HEK293 (cell line): ENCODE measurements at regions not wholly inside any gene's neighbourhood (a gene's known extent, or its start where the extent isn't known, plus 50 kb on each side); places are given as distances from the start of the nearest gene placed in this dataset.

ENCODE experiments used
- CTCF ChIA-PET: fragments of 350-600 bp; formaldehyde crosslinking; extraction: SDS; loops from one replicate; lab custom pipeline; 2021; ENCODE audit warnings: antibody characterized with exemption; lab: Yijun Ruan, JAX
- POLR2A ChIA-PET: fragments of 300-600 bp; formaldehyde crosslinking; extraction: SDS; loops from one replicate; lab custom pipeline; 2020; ENCODE audit warnings: antibody characterized with exemption, inconsistent platforms; lab: Yijun Ruan, JAX
- H3K27ac ChIP-seq: fragments of 200-500 bp; sonication (Bioruptor generic); 2 replicates; pipeline ENCODE4 v1.5.1; 2014; ENCODE audit warnings: low read depth, low read length, control low read depth, inconsistent platforms; ENCODE audit errors: extremely low read depth
- H3K36me3 ChIP-seq, 2 experiments: fragments of 200-500 bp in 1 of 2; sonication (Bioruptor generic) in 1 of 2; 1 replicate in 1 of 2; 2 replicates in 1 of 2; pipeline ENCODE4 v1.5.1; 2014 to 2017; ENCODE audit warnings: inconsistent platforms in 2 of 2, low read length in 2 of 2; ENCODE audit not compliant: control insufficient read depth in 2 of 2, insufficient read depth in 1 of 2
- H3K4me1 ChIP-seq: fragments of 200-500 bp; sonication (Bioruptor generic); 2 replicates; pipeline ENCODE4 v1.5.1; 2014; ENCODE audit warnings: mild to moderate bottlenecking, low read length, inconsistent platforms; ENCODE audit not compliant: control insufficient read depth, insufficient read depth
- H3K4me3 ChIP-seq: 2 replicates; pipeline ENCODE4 v1.5.1; 2011; ENCODE audit warnings: low read depth, mild to moderate bottlenecking, control low read depth, low read length, moderate library complexity
- H3K9me3 ChIP-seq: fragments of 200-500 bp; sonication (Bioruptor generic); 2 replicates; pipeline ENCODE4 v1.5.1; 2014; ENCODE audit warnings: low read depth, low read length, inconsistent platforms; ENCODE audit not compliant: control insufficient read depth, insufficient read depth
- FEZF1 ChIP-seq: fragments of 450-650 bp; formaldehyde crosslinking; IDR thresholded peaks from 2 replicates; pipeline ENCODE4 v1.5.1; 2016; ENCODE audit warnings: missing biosample characterization, missing genetic modification characterization
- GLIS2 ChIP-seq: fragments of 450-650 bp; formaldehyde crosslinking; IDR thresholded peaks from 2 replicates; pipeline ENCODE4 v1.5.1; 2016; ENCODE audit warnings: missing biosample characterization, missing genetic modification characterization
- KLF10 ChIP-seq: fragments of 450-650 bp; IDR thresholded peaks from 2 replicates; pipeline ENCODE4 v1.5.1; 2018; ENCODE audit warnings: missing biosample characterization, mild to moderate bottlenecking, missing genetic modification characterization
- MZF1 ChIP-seq: fragments of 450-650 bp; formaldehyde crosslinking; IDR thresholded peaks from 2 replicates; pipeline ENCODE4 v1.5.1; 2017; ENCODE audit warnings: missing biosample characterization, missing genetic modification characterization, borderline replicate concordance
- OVOL3 ChIP-seq: fragments of 450-650 bp; formaldehyde crosslinking; IDR thresholded peaks from 2 replicates; pipeline ENCODE4 v1.5.1; 2016; ENCODE audit warnings: missing biosample characterization, missing genetic modification characterization
- SP3 ChIP-seq: fragments of 450-650 bp; formaldehyde crosslinking; IDR thresholded peaks from 2 replicates; pipeline ENCODE4 v1.5.1; 2016; ENCODE audit warnings: missing biosample characterization, missing genetic modification characterization
- ZBTB17 ChIP-seq: fragments of 450-650 bp; formaldehyde crosslinking; IDR thresholded peaks from 2 replicates; pipeline ENCODE4 v1.5.1; 2016; ENCODE audit warnings: missing biosample characterization, missing genetic modification characterization
- ZEB2 ChIP-seq: fragments of 450-650 bp; formaldehyde crosslinking; IDR thresholded peaks from 2 replicates; pipeline ENCODE4 v1.5.1; 2016; ENCODE audit warnings: missing biosample characterization, missing genetic modification characterization
- ZNF155 ChIP-seq: fragments of 450-650 bp; formaldehyde crosslinking; IDR thresholded peaks from 2 replicates; pipeline ENCODE4 v1.5.1; 2016; ENCODE audit warnings: missing biosample characterization, missing genetic modification characterization
- ZNF175 ChIP-seq: fragments of 450-650 bp; formaldehyde crosslinking; IDR thresholded peaks from 2 replicates; pipeline ENCODE4 v1.5.1; 2016; ENCODE audit warnings: missing biosample characterization, missing genetic modification characterization
- ZNF19 ChIP-seq: fragments of 450-650 bp; formaldehyde crosslinking; IDR thresholded peaks from 2 replicates; pipeline ENCODE4; 2016; ENCODE audit warnings: missing biosample characterization, missing genetic modification characterization, low read depth
- ZNF23 ChIP-seq: fragments of 450-650 bp; formaldehyde crosslinking; IDR thresholded peaks from 2 replicates; pipeline ENCODE4 v1.5.1; 2016; ENCODE audit warnings: missing biosample characterization, missing genetic modification characterization, borderline replicate concordance
- ZNF239 ChIP-seq: fragments of 450-650 bp; formaldehyde crosslinking; IDR thresholded peaks from 2 replicates; pipeline ENCODE4 v1.5.1; 2016; ENCODE audit warnings: missing biosample characterization, missing genetic modification characterization
- ZNF37A ChIP-seq: fragments of 450-650 bp; IDR thresholded peaks from 2 replicates; pipeline ENCODE4 v1.5.1; 2018; ENCODE audit warnings: missing biosample characterization, missing genetic modification characterization
- ZNF398 ChIP-seq: fragments of 450-650 bp; formaldehyde crosslinking; IDR thresholded peaks from 2 replicates; pipeline ENCODE4 v1.5.1; 2017; ENCODE audit warnings: missing biosample characterization, missing genetic modification characterization
- ZNF558 ChIP-seq: fragments of 450-650 bp; formaldehyde crosslinking; IDR thresholded peaks from 2 replicates; pipeline ENCODE4 v1.5.1; 2016; ENCODE audit warnings: missing biosample characterization, missing genetic modification characterization
- ZNF571 ChIP-seq: fragments of 450-650 bp; formaldehyde crosslinking; IDR thresholded peaks from 2 replicates; pipeline ENCODE4 v1.5.0; 2017; ENCODE audit warnings: missing biosample characterization, missing genetic modification characterization
- ZNF585B ChIP-seq: fragments of 450-650 bp; formaldehyde crosslinking; IDR thresholded peaks from 2 replicates; pipeline ENCODE4 v1.5.1; 2016; ENCODE audit warnings: missing biosample characterization, missing genetic modification characterization
- ZNF785 ChIP-seq: fragments of 450-650 bp; formaldehyde crosslinking; IDR thresholded peaks from 2 replicates; pipeline ENCODE4 v1.5.1; 2016; ENCODE audit warnings: missing biosample characterization, missing genetic modification characterization
- ZSCAN16 ChIP-seq: fragments of 450-650 bp; formaldehyde crosslinking; IDR thresholded peaks from 2 replicates; pipeline ENCODE4 v1.5.1; 2016; ENCODE audit warnings: missing biosample characterization, missing genetic modification characterization
- ZSCAN23 ChIP-seq: fragments of 450-650 bp; formaldehyde crosslinking; IDR thresholded peaks from 2 replicates; pipeline ENCODE4 v1.5.1; 2016; ENCODE audit warnings: missing biosample characterization, missing genetic modification characterization
- TF ChIP-seq, protein P1 (sequence below): fragments of 450-650 bp; formaldehyde crosslinking; IDR thresholded peaks from 2 replicates; pipeline ENCODE4 v1.5.1; 2016; ENCODE audit warnings: missing biosample characterization, missing genetic modification characterization
- TF ChIP-seq, protein P2 (sequence below): fragments of 450-650 bp; formaldehyde crosslinking; IDR thresholded peaks from 2 replicates; pipeline ENCODE4 v1.5.1; 2016; ENCODE audit warnings: missing biosample characterization, missing genetic modification characterization
- TF ChIP-seq, protein P3 (sequence below): fragments of 450-650 bp; formaldehyde crosslinking; IDR thresholded peaks from 2 replicates; pipeline ENCODE4 v1.5.1; 2017; ENCODE audit warnings: missing biosample characterization, missing genetic modification characterization
- TF ChIP-seq, protein P4 (sequence below): fragments of 450-650 bp; formaldehyde crosslinking; IDR thresholded peaks from 2 replicates; pipeline ENCODE4 v1.5.1; 2016; ENCODE audit warnings: missing biosample characterization, missing genetic modification characterization
- TF ChIP-seq, protein P5 (sequence below): fragments of 450-650 bp; formaldehyde crosslinking; IDR thresholded peaks from 2 replicates; pipeline ENCODE4 v1.5.1; 2016; ENCODE audit warnings: missing biosample characterization, missing genetic modification characterization
- TF ChIP-seq, protein P6 (sequence below): fragments of 450-650 bp; formaldehyde crosslinking; IDR thresholded peaks from 2 replicates; pipeline ENCODE4 v1.5.1; 2016; ENCODE audit warnings: missing biosample characterization, missing genetic modification characterization

DNA sequence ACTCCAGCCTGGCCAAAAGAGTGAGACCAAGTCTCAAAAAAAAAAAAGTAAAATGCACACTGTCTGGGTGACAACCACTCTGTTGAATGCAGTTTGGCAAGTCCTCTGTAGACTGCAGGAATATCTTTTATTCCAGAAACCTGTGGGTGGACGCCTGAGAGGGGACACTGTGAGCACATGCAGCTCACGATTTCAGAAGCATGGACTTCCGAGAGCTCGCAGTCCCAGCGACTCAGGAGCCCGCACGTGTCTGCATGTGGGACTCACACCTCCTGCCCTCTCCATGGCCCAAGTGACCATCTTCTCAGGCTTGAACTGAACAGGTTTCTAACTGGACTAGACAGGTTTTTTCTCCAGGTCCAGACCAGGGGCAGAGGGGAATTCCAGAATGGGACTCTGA, 388.6 kb upstream of the IRX2 start:
- CTCF ChIA-PET, result interaction anchor here (0.6 kb wide), 1 partner anchor 22 kb away, joined by 3 read pairs; no protein-coding TSS in a partner anchor
- POLR2A ChIA-PET, result no interaction called here
- TF ChIP-seq ZNF23 (no peak), ZNF239 (tag by site-specific recombination) (no peak), GLIS2 (tag by site-specific recombination) (no peak), ZNF19 (tag by site-specific recombination) (no peak), FEZF1 (tag by site-specific recombination) (no peak), OVOL3 (tag by site-specific recombination) (no peak), ZNF785 (no peak), ZNF155 (tag by site-specific recombination) (no peak), SP3 (tag by site-specific recombination) (no peak), ZNF585B (tag by site-specific recombination) (no peak), ZNF571 (tag by site-specific recombination) (no peak), MZF1 (tag by site-specific recombination) (no peak)
- TF ChIP-seq, protein P1, sequence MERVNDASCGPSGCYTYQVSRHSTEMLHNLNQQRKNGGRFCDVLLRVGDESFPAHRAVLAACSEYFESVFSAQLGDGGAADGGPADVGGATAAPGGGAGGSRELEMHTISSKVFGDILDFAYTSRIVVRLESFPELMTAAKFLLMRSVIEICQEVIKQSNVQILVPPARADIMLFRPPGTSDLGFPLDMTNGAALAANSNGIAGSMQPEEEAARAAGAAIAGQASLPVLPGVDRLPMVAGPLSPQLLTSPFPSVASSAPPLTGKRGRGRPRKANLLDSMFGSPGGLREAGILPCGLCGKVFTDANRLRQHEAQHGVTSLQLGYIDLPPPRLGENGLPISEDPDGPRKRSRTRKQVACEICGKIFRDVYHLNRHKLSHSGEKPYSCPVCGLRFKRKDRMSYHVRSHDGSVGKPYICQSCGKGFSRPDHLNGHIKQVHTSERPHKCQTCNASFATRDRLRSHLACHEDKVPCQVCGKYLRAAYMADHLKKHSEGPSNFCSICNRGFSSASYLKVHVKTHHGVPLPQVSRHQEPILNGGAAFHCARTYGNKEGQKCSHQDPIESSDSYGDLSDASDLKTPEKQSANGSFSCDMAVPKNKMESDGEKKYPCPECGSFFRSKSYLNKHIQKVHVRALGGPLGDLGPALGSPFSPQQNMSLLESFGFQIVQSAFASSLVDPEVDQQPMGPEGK (tag by site-specific recombination), result no peak
- TF ChIP-seq, protein P2, sequence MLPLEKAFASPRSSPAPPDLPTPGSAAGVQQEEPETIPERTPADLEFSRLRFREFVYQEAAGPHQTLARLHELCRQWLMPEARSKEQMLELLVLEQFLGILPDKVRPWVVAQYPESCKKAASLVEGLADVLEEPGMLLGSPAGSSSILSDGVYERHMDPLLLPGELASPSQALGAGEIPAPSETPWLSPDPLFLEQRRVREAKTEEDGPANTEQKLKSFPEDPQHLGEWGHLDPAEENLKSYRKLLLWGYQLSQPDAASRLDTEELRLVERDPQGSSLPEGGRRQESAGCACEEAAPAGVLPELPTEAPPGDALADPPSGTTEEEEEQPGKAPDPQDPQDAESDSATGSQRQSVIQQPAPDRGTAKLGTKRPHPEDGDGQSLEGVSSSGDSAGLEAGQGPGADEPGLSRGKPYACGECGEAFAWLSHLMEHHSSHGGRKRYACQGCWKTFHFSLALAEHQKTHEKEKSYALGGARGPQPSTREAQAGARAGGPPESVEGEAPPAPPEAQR (tag by site-specific recombination), result no peak
- Histone ChIP-seq H3K4me1 (no peaks in the 10 kb centered on the region), H3K27ac (no peak overlapping the region), H3K36me3 (no peaks in the 10 kb centered on the region), H3K9me3 (no peaks in the 10 kb centered on the region), H3K4me3 (no peak overlapping the region)

GRCh38 chr5:3139499-3139931, 388.0 kb upstream of the IRX2 start:
- POLR2A ChIA-PET, result no interaction called here
- TF ChIP-seq ZNF175 (tag by site-specific recombination), result no peak
- TF ChIP-seq, protein P3, sequence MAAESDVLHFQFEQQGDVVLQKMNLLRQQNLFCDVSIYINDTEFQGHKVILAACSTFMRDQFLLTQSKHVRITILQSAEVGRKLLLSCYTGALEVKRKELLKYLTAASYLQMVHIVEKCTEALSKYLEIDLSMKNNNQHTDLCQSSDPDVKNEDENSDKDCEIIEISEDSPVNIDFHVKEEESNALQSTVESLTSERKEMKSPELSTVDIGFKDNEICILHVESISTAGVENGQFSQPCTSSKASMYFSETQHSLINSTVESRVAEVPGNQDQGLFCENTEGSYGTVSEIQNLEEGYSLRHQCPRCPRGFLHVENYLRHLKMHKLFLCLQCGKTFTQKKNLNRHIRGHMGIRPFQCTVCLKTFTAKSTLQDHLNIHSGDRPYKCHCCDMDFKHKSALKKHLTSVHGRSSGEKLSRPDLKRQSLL (tag by site-specific recombination), result no peak
- TF ChIP-seq ZNF558 (tag by site-specific recombination), result no peak
- no peak for TF ChIP-seq ZBTB17
- TF ChIP-seq, protein P4, sequence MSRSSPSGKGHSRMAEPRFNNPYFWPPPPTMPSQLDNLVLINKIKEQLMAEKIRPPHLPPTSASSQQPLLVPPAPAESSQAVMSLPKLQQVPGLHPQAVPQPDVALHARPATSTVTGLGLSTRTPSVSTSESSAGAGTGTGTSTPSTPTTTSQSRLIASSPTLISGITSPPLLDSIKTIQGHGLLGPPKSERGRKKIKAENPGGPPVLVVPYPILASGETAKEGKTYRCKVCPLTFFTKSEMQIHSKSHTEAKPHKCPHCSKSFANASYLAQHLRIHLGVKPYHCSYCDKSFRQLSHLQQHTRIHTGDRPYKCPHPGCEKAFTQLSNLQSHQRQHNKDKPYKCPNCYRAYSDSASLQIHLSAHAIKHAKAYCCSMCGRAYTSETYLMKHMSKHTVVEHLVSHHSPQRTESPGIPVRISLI, result no peak
- no peak for TF ChIP-seq ZSCAN16 (tag by site-specific recombination)
- TF ChIP-seq, protein P5, sequence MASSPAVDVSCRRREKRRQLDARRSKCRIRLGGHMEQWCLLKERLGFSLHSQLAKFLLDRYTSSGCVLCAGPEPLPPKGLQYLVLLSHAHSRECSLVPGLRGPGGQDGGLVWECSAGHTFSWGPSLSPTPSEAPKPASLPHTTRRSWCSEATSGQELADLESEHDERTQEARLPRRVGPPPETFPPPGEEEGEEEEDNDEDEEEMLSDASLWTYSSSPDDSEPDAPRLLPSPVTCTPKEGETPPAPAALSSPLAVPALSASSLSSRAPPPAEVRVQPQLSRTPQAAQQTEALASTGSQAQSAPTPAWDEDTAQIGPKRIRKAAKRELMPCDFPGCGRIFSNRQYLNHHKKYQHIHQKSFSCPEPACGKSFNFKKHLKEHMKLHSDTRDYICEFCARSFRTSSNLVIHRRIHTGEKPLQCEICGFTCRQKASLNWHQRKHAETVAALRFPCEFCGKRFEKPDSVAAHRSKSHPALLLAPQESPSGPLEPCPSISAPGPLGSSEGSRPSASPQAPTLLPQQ (tag by site-specific recombination), result no peak
- no peak for TF ChIP-seq ZNF398
- TF ChIP-seq ZEB2 (tag by site-specific recombination), result no peak
- TF ChIP-seq ZSCAN23 (tag by site-specific recombination), result no peak
- TF ChIP-seq ZNF37A (tag by site-specific recombination), result no peak
- TF ChIP-seq, protein P6, sequence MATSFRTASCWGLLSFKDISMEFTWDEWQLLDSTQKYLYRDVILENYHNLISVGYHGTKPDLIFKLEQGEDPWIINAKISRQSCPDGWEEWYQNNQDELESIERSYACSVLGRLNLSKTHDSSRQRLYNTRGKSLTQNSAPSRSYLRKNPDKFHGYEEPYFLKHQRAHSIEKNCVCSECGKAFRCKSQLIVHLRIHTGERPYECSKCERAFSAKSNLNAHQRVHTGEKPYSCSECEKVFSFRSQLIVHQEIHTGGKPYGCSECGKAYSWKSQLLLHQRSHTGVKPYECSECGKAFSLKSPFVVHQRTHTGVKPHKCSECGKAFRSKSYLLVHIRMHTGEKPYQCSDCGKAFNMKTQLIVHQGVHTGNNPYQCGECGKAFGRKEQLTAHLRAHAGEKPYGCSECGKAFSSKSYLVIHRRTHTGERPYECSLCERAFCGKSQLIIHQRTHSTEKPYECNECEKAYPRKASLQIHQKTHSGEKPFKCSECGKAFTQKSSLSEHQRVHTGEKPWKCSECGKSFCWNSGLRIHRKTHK (tag by site-specific recombination), result no peak
- no peak for TF ChIP-seq KLF10 (tag by site-specific recombination)

More at GRCh38 chr5:3139499-3139931, 388.0 kb upstream of the IRX2 start:
- CTCF ChIA-PET, result interaction anchor here (0.6 kb wide), 1 partner anchor 31 kb away, joined by 3 read pairs; no protein-coding TSS in a partner anchor
- H3K27ac ChIP-seq, result no peak overlapping the region
- no peaks in the 10 kb centered on the region for H3K36me3 ChIP-seq
- H3K4me3 ChIP-seq, result no peak overlapping the region
- H3K9me3 ChIP-seq, result no peaks in the 10 kb centered on the region
- no peaks in the 10 kb centered on the region for H3K4me1 ChIP-seq
